Hepatocyte (in vitro differentiated cells): ENCODE measurements at regions not wholly inside any gene's neighbourhood (a gene's known extent, or its start where the extent isn't known, plus 50 kb on each side); places are given as distances from the start of the nearest gene placed in this dataset.
A peak's percentile ranks its signal among the peaks of the same experiment; 100 is the strongest.

ENCODE experiments used
- DNase-seq: peaks from one replicate; pipeline ENCODE4 v3.0.0-alpha.2; 2016; ENCODE audit warnings: low spot score
- H2AFZ ChIP-seq: fragments of 200-600 bp; sonication (generic); 2 replicates; pipeline ENCODE4 v1.6.0; 2016; ENCODE audit warnings: antibody characterized with exemption, mild to moderate bottlenecking
- H3K27ac ChIP-seq: fragments of 200-600 bp; sonication (generic); 2 replicates; pipeline ENCODE4 v1.5.1; 2016; ENCODE audit warnings: mild to moderate bottlenecking
- H3K27me3 ChIP-seq: fragments of 200-600 bp; sonication (generic); 2 replicates; pipeline ENCODE4 v1.6.1; 2016
- H3K36me3 ChIP-seq: fragments of 200-600 bp; sonication (generic); replicated peaks from 2 replicates; pipeline ENCODE4 v1.5.1; 2016; ENCODE audit warnings: low read depth; ENCODE audit not compliant: insufficient read depth
- H3K4me1 ChIP-seq: fragments of 200-600 bp; sonication (generic); 2 replicates; pipeline ENCODE4 v1.5.1; 2016; ENCODE audit warnings: mild to moderate bottlenecking, moderate library complexity; ENCODE audit not compliant: insufficient read depth
- H3K4me2 ChIP-seq: fragments of 200-600 bp; sonication (generic); 2 replicates; pipeline ENCODE4 v1.6.0; 2016
- H3K4me3 ChIP-seq: fragments of 200-600 bp; sonication (generic); 2 replicates; pipeline ENCODE4 v1.5.1; 2016; ENCODE audit warnings: mild to moderate bottlenecking
- H3K79me2 ChIP-seq: fragments of 200-600 bp; sonication (generic); 2 replicates; pipeline ENCODE4 v1.6.0; 2017; ENCODE audit warnings: mild to moderate bottlenecking
- H3K9me2 ChIP-seq: fragments of 200-600 bp; sonication (generic); replicated peaks from 2 replicates; pipeline ENCODE4 v1.6.0; 2017; ENCODE audit warnings: mild to moderate bottlenecking; ENCODE audit not compliant: insufficient read depth
- H3K9me3 ChIP-seq: fragments of 200-600 bp; sonication (generic); 2 replicates; pipeline ENCODE4 v1.5.1; 2016; ENCODE audit warnings: low read depth, mild to moderate bottlenecking
- H4K20me1 ChIP-seq: fragments of 200-600 bp; sonication (generic); 2 replicates; pipeline ENCODE4 v1.6.0; 2016; ENCODE audit warnings: mild to moderate bottlenecking; ENCODE audit not compliant: insufficient read depth, poor library complexity, severe bottlenecking
- CTCF ChIP-seq: fragments of 200-600 bp; sonication (generic); IDR thresholded peaks from 2 replicates; pipeline ENCODE4 v1.5.1; 2016; ENCODE audit warnings: antibody characterized with exemption, mild to moderate bottlenecking; ENCODE audit not compliant: poor library complexity
- EZH2 ChIP-seq: fragments of 200-600 bp; sonication (generic); IDR thresholded peaks from 2 replicates; pipeline ENCODE4 v1.6.1; 2016; ENCODE audit warnings: antibody characterized with exemption, mild to moderate bottlenecking, borderline replicate concordance
- EZH2phosphoT487 ChIP-seq: fragments of 200-600 bp; sonication (generic); IDR thresholded peaks from one replicate; pipeline ENCODE4 v1.6.1; 2018; ENCODE audit warnings: antibody characterized with exemption, mild to moderate bottlenecking, low read depth, moderate library complexity; ENCODE audit not compliant: unreplicated experiment, severe bottlenecking
- WGBS: methylation state at CpG from one replicate; pipeline ENCODE4 v1.1.6; 2016; ENCODE audit warnings: low lambda C conversion rate; ENCODE audit errors: missing lambda C conversion rate; 5-methylcytosine and 5-hydroxymethylcytosine counted together

GRCh38 chr18:1392865-1393734 lies 488.4 kb downstream of the ADCYAP1 start:
- Histone ChIP-seq H3K27ac (no peak overlapping the region), H3K4me2 (peak overlapping the region; percentile 41), H3K79me2 (no peaks in the 10 kb centered on the region), H3K9me3 (no peaks in the 10 kb centered on the region), H3K4me1 (peaks cover 8% of the 10 kb centered on the region), H4K20me1 (no peaks in the 10 kb centered on the region), H2AFZ (no peak overlapping the region), H3K36me3 (no peaks in the 10 kb centered on the region), H3K4me3 (no peak overlapping the region), H3K9me2 (no peaks in the 10 kb centered on the region), H3K27me3 (no peaks in the 10 kb centered on the region)
- TF ChIP-seq CTCF (no peak), EZH2 (no peak), EZH2phosphoT487 (no peak)
- no peak for DNase-seq
- 59% methylated on average over 7 of the region's 7 CpGs for WGBS

- H3K9me2 ChIP-seq: no peaks in the 10 kb centered on the region
- 100% methylated on average over 1 of the region's 1 CpG for WGBS
- TF ChIP-seq CTCF (no peak), EZH2 (no peak), EZH2phosphoT487 (no peak)
Observed at GRCh38 chr18:1393929-1394328, 489.3 kb downstream of the ADCYAP1 start.

GRCh38 chr18:1394426-1394825 lies 489.8 kb downstream of the ADCYAP1 start:
- H3K9me2 ChIP-seq: no peaks in the 10 kb centered on the region
- peaks cover 8% of the 10 kb centered on the region for H3K4me1 ChIP-seq
- H3K4me2 ChIP-seq: no peak overlapping the region
- no peak for DNase-seq
- H3K4me3 ChIP-seq: no peak overlapping the region
- no peaks in the 10 kb centered on the region for H3K9me3 ChIP-seq
- WGBS: 89% methylated on average over 1 of the region's 1 CpG
- H3K27ac ChIP-seq: no peak overlapping the region
- no peaks in the 10 kb centered on the region for H3K36me3 ChIP-seq
- H4K20me1 ChIP-seq: no peaks in the 10 kb centered on the region
- no peak overlapping the region for H2AFZ ChIP-seq
- no peaks in the 10 kb centered on the region for H3K27me3 ChIP-seq
- TF ChIP-seq EZH2phosphoT487: no peak
- TF ChIP-seq EZH2: no peak
- no peak for TF ChIP-seq CTCF
- no peaks in the 10 kb centered on the region for H3K79me2 ChIP-seq

More at GRCh38 chr18:1393929-1394328, 489.3 kb downstream of the ADCYAP1 start:
- Histone ChIP-seq H3K79me2 (no peaks in the 10 kb centered on the region), H3K9me3 (no peaks in the 10 kb centered on the region), H3K27ac (no peak overlapping the region), H3K4me1 (peaks cover 8% of the 10 kb centered on the region), H2AFZ (no peak overlapping the region), H3K36me3 (no peaks in the 10 kb centered on the region), H3K4me2 (no peak overlapping the region), H3K4me3 (no peak overlapping the region), H4K20me1 (no peaks in the 10 kb centered on the region), H3K27me3 (no peaks in the 10 kb centered on the region)
- no peak for DNase-seq
